NCI-H1048 (cell line): ENCODE measurements at regions not wholly inside any gene's neighbourhood (a gene's known extent, or its start where the extent isn't known, plus 50 kb on each side); places are given as distances from the start of the nearest gene placed in this dataset.

Experiments used
- DNase-seq: peaks from one replicate; lab custom pipeline; 2025; lab: John Stamatoyannopoulos, UW

- DNase-seq = no peak
These were observed 293.7 kb upstream of the ACVR2A start for GRCh38 chr2:147550995-147551731.

DNA sequence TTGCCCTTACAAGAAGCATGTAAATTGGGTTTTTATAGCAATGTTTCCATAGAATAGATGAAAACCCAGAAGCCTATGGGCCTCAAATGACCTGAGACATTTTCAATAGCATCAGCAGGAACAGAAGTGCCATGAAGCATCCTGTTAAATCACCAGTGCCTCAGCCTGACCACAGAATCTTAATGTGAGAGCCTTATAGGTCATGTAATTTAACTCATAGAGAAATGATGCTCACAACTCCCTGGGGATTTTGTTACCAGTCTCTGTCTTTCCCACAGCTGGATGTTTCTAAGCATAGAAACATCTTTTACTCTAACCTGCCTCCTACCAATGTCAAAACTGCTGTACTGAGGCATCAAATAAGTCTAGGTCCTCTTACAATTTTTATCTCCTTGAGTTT, 295.8 kb upstream of the ACVR2A start:
- DNase-seq = no peak

GRCh38 chr2:147548451-147548850, 296.4 kb upstream of the ACVR2A start:
- DNase-seq = no peak

DNA sequence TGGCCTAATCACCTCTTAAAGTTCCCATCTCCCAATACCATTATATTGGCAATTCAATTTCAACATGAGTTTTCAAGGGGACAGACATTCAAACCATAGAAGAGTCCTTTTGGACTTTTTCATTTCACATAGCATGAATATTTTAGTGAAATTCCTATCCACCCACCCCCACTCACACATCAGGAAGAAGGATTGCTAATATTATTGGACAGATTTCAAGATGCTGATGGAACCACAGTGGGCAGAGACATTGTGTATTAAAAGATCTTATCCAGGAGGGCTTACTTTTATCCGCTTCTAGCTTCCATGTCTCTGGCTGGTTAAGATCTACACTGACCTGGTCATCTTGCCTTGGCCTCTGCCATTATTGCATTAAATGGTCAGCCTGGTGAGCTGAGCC, 297.4 kb upstream of the ACVR2A start:
- DNase-seq = no peak

- DNase-seq = no peak
These were observed 298.7 kb upstream of the ACVR2A start for GRCh38 chr2:147546109-147546508.

GRCh38 chr2:147543056-147543455, 301.8 kb upstream of the ACVR2A start:
- DNase-seq = no peak

DNA sequence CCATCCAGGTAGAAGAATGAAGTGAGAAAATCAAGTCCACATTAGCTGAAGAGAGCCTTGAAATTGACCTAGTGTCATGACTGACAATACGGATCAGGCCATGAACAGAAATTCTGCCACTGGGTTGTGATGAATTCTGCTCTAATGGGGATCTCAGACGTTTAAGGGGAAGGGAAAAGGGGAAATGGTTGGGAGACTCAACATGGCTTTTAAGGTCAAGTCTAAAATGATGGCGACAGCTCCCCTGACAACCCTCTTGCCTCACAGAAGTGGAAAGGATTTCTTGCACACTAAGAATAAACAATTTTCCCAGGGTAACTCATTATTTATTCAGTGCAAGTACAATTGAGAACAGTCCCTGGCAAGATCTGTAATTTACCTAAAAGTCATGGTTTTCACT, 302.5 kb upstream of the ACVR2A start:
- no peak for DNase-seq

- no peak for DNase-seq
These were observed 303.5 kb upstream of the ACVR2A start for GRCh38 chr2:147541314-147541713.

GRCh38 chr2:147538821-147539220, 306.0 kb upstream of the ACVR2A start:
- no peak for DNase-seq

DNA sequence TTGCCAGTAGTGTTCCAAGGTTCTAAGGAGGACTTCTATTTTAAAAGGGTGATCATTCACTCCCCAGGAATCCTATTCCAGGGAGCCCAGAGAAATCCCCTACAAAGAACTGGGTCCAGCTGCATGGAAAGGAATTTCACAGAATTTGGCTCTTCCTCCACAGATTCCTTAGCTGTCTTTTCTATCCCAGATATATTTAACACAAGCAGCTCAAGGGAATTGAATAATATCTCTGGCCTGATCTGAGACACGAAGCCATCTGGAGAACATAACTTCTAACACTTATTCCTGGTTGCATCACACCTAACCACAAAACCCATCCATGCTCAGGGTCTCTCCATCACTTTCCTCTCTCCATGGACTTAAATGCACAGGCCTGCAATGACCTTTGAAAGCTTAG, 306.7 kb upstream of the ACVR2A start:
- no peak for DNase-seq

GRCh38 chr2:147531269-147531668, 313.6 kb upstream of the ACVR2A start:
- no peak for DNase-seq

GRCh38 chr2:147530033-147530432, 314.8 kb upstream of the ACVR2A start:
- no peak for DNase-seq

- no peak for DNase-seq
These were observed 318.9 kb upstream of the ACVR2A start for GRCh38 chr2:147525819-147526489.

DNA sequence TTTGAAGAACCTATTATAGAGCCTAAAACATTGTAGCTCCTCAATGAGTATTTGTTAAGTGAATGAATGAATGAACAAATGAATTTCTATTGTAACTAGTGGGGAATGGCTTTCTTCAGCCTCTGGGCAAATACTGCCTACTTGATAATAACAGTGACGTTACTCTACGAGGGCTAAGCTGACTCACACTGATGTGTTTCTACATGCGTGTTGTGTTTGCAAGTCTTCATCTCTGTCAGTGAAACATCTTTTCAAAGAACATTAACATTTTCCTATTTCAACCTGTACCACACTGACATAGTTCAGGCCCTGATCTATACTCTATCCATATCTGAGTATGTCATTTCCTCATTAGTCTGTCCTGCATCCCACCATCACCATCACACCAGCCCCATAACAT, 319.9 kb upstream of the ACVR2A start:
- DNase-seq = no peak

- no peak for DNase-seq
These were observed 321.4 kb upstream of the ACVR2A start for GRCh38 chr2:147523415-147523814.

GRCh38 chr2:147521936-147522335, 322.9 kb upstream of the ACVR2A start:
- DNase-seq = no peak

DNA sequence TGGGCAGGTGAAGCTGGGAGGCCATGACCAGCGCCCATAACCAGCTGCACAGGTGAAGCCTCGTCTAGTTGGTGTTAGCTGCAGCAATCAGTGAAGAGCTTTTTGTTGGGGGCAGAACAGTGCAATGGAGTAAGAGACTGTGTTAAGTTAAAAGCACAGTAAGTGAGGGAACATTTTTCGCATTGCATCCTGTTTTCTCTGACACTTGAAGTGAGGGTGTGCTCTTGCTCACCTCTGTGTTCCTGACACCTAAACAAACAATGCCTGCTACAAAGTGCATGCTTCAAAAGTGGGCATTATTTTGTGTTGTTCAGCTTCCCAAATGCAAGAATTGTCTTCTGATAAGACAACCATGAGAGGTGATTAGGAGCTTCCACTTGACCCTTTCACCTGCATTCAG, 324.0 kb upstream of the ACVR2A start:
- no peak for DNase-seq

DNA sequence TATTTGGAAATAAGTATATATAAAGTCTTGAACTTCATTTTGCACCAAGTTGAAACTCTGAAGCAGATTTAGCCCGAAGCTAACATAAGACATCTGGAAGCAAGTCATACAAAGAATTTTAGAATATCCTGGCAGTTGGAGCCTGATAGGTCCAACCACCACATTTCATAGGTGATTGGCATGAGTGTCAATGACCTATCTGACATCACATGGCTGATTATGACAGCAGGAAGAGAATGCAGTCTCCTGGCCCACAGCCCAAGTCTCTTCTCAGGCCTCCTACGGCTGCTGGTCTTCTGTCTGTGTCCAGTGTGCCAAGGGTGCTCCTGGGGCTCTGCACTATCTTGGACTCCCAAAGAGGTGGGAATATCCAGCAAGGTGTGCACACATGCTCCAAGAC, 325.7 kb upstream of the ACVR2A start:
- no peak for DNase-seq

- DNase-seq = no peak
These were observed 329.6 kb upstream of the ACVR2A start for GRCh38 chr2:147515213-147515612.

DNA sequence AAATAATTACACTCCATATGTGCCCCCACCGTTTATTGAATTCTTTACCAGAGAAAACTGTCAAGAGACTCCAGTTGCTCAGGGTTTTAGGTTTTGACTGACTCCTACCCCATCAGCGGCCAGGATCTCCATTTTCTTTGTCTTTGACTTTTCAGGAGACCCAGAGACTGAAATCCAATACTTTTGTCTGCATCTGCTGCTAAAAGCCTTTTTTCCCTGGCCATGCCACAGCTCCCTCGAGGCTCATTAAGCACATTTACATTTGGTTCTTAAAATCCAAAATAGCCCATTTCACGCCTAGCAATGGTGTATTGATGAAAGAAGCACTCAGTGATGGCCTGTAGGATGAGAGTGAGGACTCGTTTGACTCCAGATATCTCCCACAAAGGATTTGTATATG, 332.6 kb upstream of the ACVR2A start:
- DNase-seq = no peak

GRCh38 chr2:147511491-147511948, 333.3 kb upstream of the ACVR2A start:
- no peak for DNase-seq

- no peak for DNase-seq
These were observed 335.0 kb upstream of the ACVR2A start for GRCh38 chr2:147509821-147510220.

GRCh38 chr2:147506889-147507288, 337.9 kb upstream of the ACVR2A start:
- no peak for DNase-seq
